HepG2 (cell line): ENCODE measurements at regions not wholly inside any gene's neighbourhood (a gene's known extent, or its start where the extent isn't known, plus 50 kb on each side); places are given as distances from the start of the nearest gene placed in this dataset.
A peak's percentile ranks its signal among the peaks of the same experiment; 100 is the strongest.
"Not testable (repeated sequence)": the region's sequence is repeated elsewhere in the genome, so short reads cannot be mapped to it uniquely, and the experiment has no call there.

Source experiments
- ATAC-seq: fragments of 200-7000 bp; cut with Tn5 transposase; 3 replicates; pipeline ENCODE4 v1.9.1; 2020; ENCODE audit warnings: mild to moderate bottlenecking, moderate library complexity
- BruUV-seq: library from RNA; stranded (reverse); fragments of 400-500 nt; replicated peaks from 2 replicates; lab custom pipeline; 2021; lab: Mats Ljungman, UMichigan
- CTCF ChIA-PET: fragments of 300-600 bp; formaldehyde crosslinking; extraction: SDS; loops from one replicate; lab custom pipeline; 2021; ENCODE audit warnings: low total read pairs, inconsistent platforms, low intra/inter-chr PET ratio; lab: Yijun Ruan, JAX
- POLR2A ChIA-PET: fragments of 350-600 bp; sonication (Branson Sonifier 250); formaldehyde crosslinking; loops from one replicate; lab custom pipeline; 2020; ENCODE audit warnings: antibody characterized with exemption, inconsistent platforms; lab: Yijun Ruan, JAX
- DNase-seq: peaks from one replicate; pipeline ENCODE4 v3.0.0-alpha.2; 2015; ENCODE audit warnings: low spot score
- FAIRE-seq: peaks from 3 replicates; lab custom pipeline; 2011; peaks lifted over from hg19 to GRCh38; lab: Jason Lieb, UNC
- H2AFZ ChIP-seq: one replicate; pipeline ENCODE4 v1.6.1; 2011; ENCODE audit warnings: low read length, inconsistent platforms
- H3K27ac ChIP-seq: fragments of 300-600 bp; 3 replicates; pipeline ENCODE4 v1.8.0; 2011; ENCODE audit warnings: mixed run types, mild to moderate bottlenecking, mixed read lengths, low read length, inconsistent platforms; ENCODE audit not compliant: insufficient read depth; ENCODE audit errors: extremely low read length
- H3K27me3 ChIP-seq, 2 experiments: fragments of 200-600 bp in 1 of 2; 2 replicates in 1 of 2; 3 replicates in 1 of 2; pipeline versions ENCODE4 v1.6.0 to v1.8.0; 2011; ENCODE audit warnings: low read length in 2 of 2, mild to moderate bottlenecking in 2 of 2, moderate library complexity in 2 of 2, inconsistent platforms in 1 of 2; ENCODE audit not compliant: insufficient read depth in 2 of 2, control insufficient read depth in 1 of 2
- H3K36me3 ChIP-seq, 2 experiments: fragments of 200-600 bp in 1 of 2; replicated peaks in 1 of 2; 2 replicates in 1 of 2; 3 replicates in 1 of 2; pipeline versions ENCODE4 v1.5.1 to v1.8.0; 2011; ENCODE audit warnings: low read length in 2 of 2, inconsistent platforms in 1 of 2; ENCODE audit not compliant: insufficient read depth in 2 of 2, control insufficient read depth in 1 of 2
- H3K4me1 ChIP-seq: 2 replicates; pipeline ENCODE4 v1.5.1; 2012; ENCODE audit warnings: low read length, inconsistent platforms; ENCODE audit not compliant: insufficient read depth
- H3K4me2 ChIP-seq: 2 replicates; pipeline ENCODE4 v1.6.0; 2011; ENCODE audit warnings: low read depth, low read length, inconsistent platforms
- H3K4me3 ChIP-seq, 3 experiments: fragments of 200-600 bp in 1 of 3; sonication (generic), shearing (Covaris generic) in 1 of 3; replicated peaks in 1 of 3; 2 replicates each; pipeline ENCODE4 v1.5.1; 2011 to 2016; ENCODE audit warnings: low read length in 3 of 3, inconsistent platforms in 2 of 3, low read depth in 2 of 3, mild to moderate bottlenecking in 2 of 3, control low read depth in 1 of 3, mixed read lengths in 1 of 3; ENCODE audit not compliant: insufficient read depth in 1 of 3
- H3K79me2 ChIP-seq: one replicate; pipeline ENCODE4 v1.6.1; 2011; ENCODE audit warnings: low read length, inconsistent platforms; ENCODE audit not compliant: insufficient read depth
- H3K9ac ChIP-seq: 2 replicates; pipeline ENCODE4 v1.6.0; 2011; ENCODE audit warnings: mild to moderate bottlenecking, low read depth, low read length, inconsistent platforms; ENCODE audit not compliant: insufficient read depth
- H3K9me3 ChIP-seq: 2 replicates; pipeline ENCODE4 v1.5.1; 2012; ENCODE audit warnings: mild to moderate bottlenecking, low read length
- H4K20me1 ChIP-seq: 2 replicates; pipeline ENCODE4 v1.6.0; 2011; ENCODE audit warnings: inconsistent platforms, mild to moderate bottlenecking, low read length, moderate library complexity; ENCODE audit not compliant: insufficient read depth
- DMAP1 ChIP-seq: IDR thresholded peaks from 2 replicates; pipeline ENCODE4 v1.6.1; 2016
- GATAD2A ChIP-seq: IDR thresholded peaks from 2 replicates; pipeline ENCODE4 v1.6.1; 2016
- HNF4A ChIP-seq: sonication (generic); formaldehyde crosslinking; IDR thresholded peaks from 2 replicates; pipeline ENCODE4 v1.4.0; 2020; ENCODE audit warnings: missing genetic modification reagents
- HNF4G ChIP-seq, 2 experiments: sonication (generic) in 1 of 2; formaldehyde crosslinking in 1 of 2; IDR thresholded peaks; 2 replicates each; pipeline versions ENCODE4 v1.4.0 to v1.6.1; 2011 to 2020; ENCODE audit warnings: borderline replicate concordance in 2 of 2, low read depth in 2 of 2, mild to moderate bottlenecking in 2 of 2, low read length in 1 of 2, missing genetic modification reagents in 1 of 2, moderate library complexity in 1 of 2
- HOXA3 ChIP-seq: sonication (generic); formaldehyde crosslinking; IDR thresholded peaks from 2 replicates; pipeline ENCODE4 v1.5.0; 2020; ENCODE audit warnings: missing genetic modification reagents
- MAX ChIP-seq: IDR thresholded peaks from 2 replicates; pipeline ENCODE4 v1.6.1; 2012; ENCODE audit warnings: inconsistent platforms
- MYC ChIP-seq: sonication (generic); formaldehyde crosslinking; IDR thresholded peaks from 2 replicates; pipeline ENCODE4 v1.9.0; 2021; ENCODE audit warnings: missing genetic modification reagents, borderline replicate concordance
- ZNF687 ChIP-seq: sonication (generic); formaldehyde crosslinking; IDR thresholded peaks from 2 replicates; pipeline ENCODE4 v1.5.1; 2020; ENCODE audit warnings: mild to moderate bottlenecking, missing genetic modification reagents, moderate library complexity
- WGBS: methylation state at CpG from one replicate; pipeline ENCODE4 v1.1.6; 2017; ENCODE audit warnings: low lambda C conversion rate; 5-methylcytosine and 5-hydroxymethylcytosine counted together
- in situ Hi-C: cut with HindIII; loops from 2 replicates; pipeline ENCODE4 v1.10.0; 2017; ENCODE audit warnings: low pct_unique_long_range_greater_than_20kb; ENCODE audit not compliant: extremely low pct_ligation_motif_present
- intact Hi-C: fragments of 100-400 bp; cut with micrococcal nuclease; formaldehyde crosslinking; loops from one replicate; pipeline ENCODE4 v1.10.0; 2022; ENCODE audit not compliant: unreplicated experiment

GRCh38 chr10:47600127-47600526 is 76.7 kb upstream of the AGAP9 start:
- BruUV-seq, H3K4me2 ChIP-seq, H2AFZ ChIP-seq, intact Hi-C loops, POLR2A ChIA-PET, CTCF ChIA-PET, H3K9ac ChIP-seq, H4K20me1 ChIP-seq, FAIRE-seq, H3K4me3 ChIP-seq, H3K27me3 ChIP-seq, H3K9me3 ChIP-seq, H3K27ac ChIP-seq, ATAC-seq, H3K36me3 ChIP-seq, H3K79me2 ChIP-seq, H3K4me1 ChIP-seq, DNase-seq, in situ Hi-C loops: not testable (repeated sequence)
- 93% methylated on average over 12 of the region's 15 CpGs for WGBS

DNA sequence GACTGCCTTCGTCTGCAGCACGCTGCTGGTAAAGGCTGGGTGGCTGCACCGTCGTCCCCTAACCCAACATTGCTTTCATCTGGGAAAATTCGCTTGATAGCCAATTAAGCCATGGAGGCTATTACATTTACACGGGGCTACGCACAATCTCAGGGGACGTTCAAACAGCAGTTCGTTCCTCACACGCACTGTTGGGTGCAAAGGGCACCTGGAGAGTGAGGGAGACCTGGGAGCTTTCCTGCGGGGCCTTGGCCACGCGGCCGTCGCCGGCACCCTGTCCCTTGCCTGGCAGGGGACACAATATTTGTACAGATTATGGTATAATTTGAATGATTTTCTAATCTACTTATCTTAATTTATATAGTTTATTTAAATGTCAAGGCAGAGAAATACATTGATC is 76.2 kb upstream of the AGAP9 start:
- POLR2A ChIA-PET; FAIRE-seq; H4K20me1 ChIP-seq; BruUV-seq; intact Hi-C loops; H3K9me3 ChIP-seq; H3K4me1 ChIP-seq; H3K9ac ChIP-seq; H3K27ac ChIP-seq; H2AFZ ChIP-seq; H3K36me3 ChIP-seq; in situ Hi-C loops; H3K27me3 ChIP-seq; H3K79me2 ChIP-seq; CTCF ChIA-PET; TF ChIP-seq HNF4G (CRISPR knock-in tag; IDR thresholded peaks at IDR 0.05; ENCODE audit: borderline replicate concordance, low read depth): not testable (repeated sequence)
- DNase-seq (peak; percentile 8), ATAC-seq (peak; percentile 83)
- 25% methylated on average over 14 of the region's 16 CpGs for WGBS
- peak; percentile 61 for TF ChIP-seq HNF4A (CRISPR knock-in tag)
- 0 out of 2 replicates have a peak, but pooled peaks have one; percentile 27 for TF ChIP-seq HNF4G (IDR thresholded peaks at IDR 0.05; ENCODE audit: borderline replicate concordance, low read depth, low read length)
- TF ChIP-seq GATAD2A (CRISPR knock-in tag) = 0 out of 2 replicates have a peak, but pooled peaks have one; percentile 19
- TF ChIP-seq MAX = 0 out of 2 replicates have a peak, but pooled peaks have one; percentile 21
- TF ChIP-seq MYC = peak; percentile 40; the same call in 1 of the 2 replicates
- 0 out of 2 replicates have a peak, but pooled peaks have one; percentile 30 for TF ChIP-seq HOXA3
- 0 out of 2 replicates have a peak, but pooled peaks have one; percentile 25 for TF ChIP-seq DMAP1 (CRISPR knock-in tag)
- TF ChIP-seq ZNF687 (CRISPR knock-in tag) = peak; percentile 52
- peak overlapping the region in 1 of 3 experiments; percentile 28; a peak in 1 of 6 replicates for H3K4me3 ChIP-seq
- peak overlapping the region; percentile 58 for H3K4me2 ChIP-seq

GRCh38 chr10:47593805-47594204 is 70.4 kb upstream of the AGAP9 start:
- H3K36me3 ChIP-seq, H3K27ac ChIP-seq, H4K20me1 ChIP-seq, H3K79me2 ChIP-seq, H3K9ac ChIP-seq, CTCF ChIA-PET, H3K4me1 ChIP-seq, H3K4me3 ChIP-seq, H3K9me3 ChIP-seq, intact Hi-C loops, BruUV-seq, POLR2A ChIA-PET, FAIRE-seq, in situ Hi-C loops, H3K4me2 ChIP-seq, H2AFZ ChIP-seq, H3K27me3 ChIP-seq, DNase-seq, ATAC-seq: not testable (repeated sequence)
- 33% methylated on average over 2 of the region's 4 CpGs for WGBS
